B cell (primary cell): ENCODE measurements at regions not wholly inside any gene's neighbourhood (a gene's known extent, or its start where the extent isn't known, plus 50 kb on each side); places are given as distances from the start of the nearest gene placed in this dataset.

Experiments used
- ATAC-seq: fragments of 200-7000 bp; cut with Tn5 transposase; one replicate; pipeline ENCODE4 v1.10.0; 2021; ENCODE audit warnings: low read depth, mild to moderate bottlenecking, moderate number of reproducible peaks, moderate library complexity
- CTCF ChIA-PET: fragments of 350-600 bp; sonication (Branson Sonifier 250); formaldehyde crosslinking; loops from one replicate; lab custom pipeline; 2021; ENCODE audit warnings: antibody characterized with exemption, inconsistent platforms; lab: Charles Lee
- POLR2A ChIA-PET: fragments of 350-600 bp; sonication (Branson Sonifier 250); formaldehyde crosslinking; loops from one replicate; lab custom pipeline; 2021; ENCODE audit warnings: antibody characterized with exemption; lab: Charles Lee
- DNase-seq: peaks from one replicate; pipeline ENCODE4 v3.0.0; 2013
- H2AFZ ChIP-seq: 2 replicates; pipeline ENCODE4 v1.6.1; 2012; ENCODE audit warnings: mild to moderate bottlenecking, low read depth, low read length; ENCODE audit not compliant: insufficient read depth, poor library complexity, severe bottlenecking
- H3K27ac ChIP-seq, 2 donors: 1 replicate in 1 of 2; 2 replicates in 1 of 2; pipeline ENCODE4 v1.5.1; 2012 to 2013; ENCODE audit warnings: low read length in 2 of 2, mild to moderate bottlenecking in 2 of 2, moderate library complexity in 1 of 2
- H3K27me3 ChIP-seq, 4 experiments: fragments of 200-600 bp in 1 of 4; sonication (generic) in 1 of 4; replicated peaks in 1 of 4; 1 replicate in 2 of 4; 2 replicates in 2 of 4; pipeline versions ENCODE4 v1.6.1 to v1.7.0; 2013 to 2016; ENCODE audit warnings: low read length in 3 of 4, mild to moderate bottlenecking in 2 of 4, mixed read lengths in 1 of 4, moderate library complexity in 1 of 4; ENCODE audit not compliant: insufficient read depth in 4 of 4, control insufficient read depth in 3 of 4; ENCODE audit errors: control extremely low read depth in 1 of 4
- H3K36me3 ChIP-seq, 2 experiments: replicated peaks in 1 of 2; 1 replicate in 1 of 2; 2 replicates in 1 of 2; pipeline versions ENCODE4 v1.6.1 to v1.7.1; 2013; ENCODE audit warnings: low read length in 1 of 2; ENCODE audit not compliant: insufficient read depth in 2 of 2, control insufficient read depth in 1 of 2; ENCODE audit errors: control extremely low read depth in 1 of 2, extremely low read depth in 1 of 2
- H3K4me1 ChIP-seq, 2 donors: fragments of 200-600 bp in 1 of 2; sonication (generic) in 1 of 2; 1 replicate in 1 of 2; 2 replicates in 1 of 2; pipeline versions ENCODE4 v1.5.1 to v1.6.1; 2013 to 2017; ENCODE audit warnings: low read length in 2 of 2; ENCODE audit not compliant: control insufficient read depth in 2 of 2, insufficient read depth in 2 of 2
- H3K4me2 ChIP-seq: replicated peaks from 2 replicates; pipeline ENCODE3; 2012; ENCODE audit warnings: mild to moderate bottlenecking, low read depth, low read length; ENCODE audit not compliant: poor library complexity, severe bottlenecking
- H3K4me3 ChIP-seq, 5 experiments: fragments of 200-600 bp in 1 of 5; sonication (generic) in 1 of 5; 1 replicate in 3 of 5; 2 replicates in 2 of 5; pipeline versions ENCODE4 v1.5.1 to v1.7.0; 2011 to 2016; ENCODE audit warnings: low read length in 4 of 5, mild to moderate bottlenecking in 4 of 5, low read depth in 2 of 5, control low read depth in 1 of 5, moderate library complexity in 1 of 5; ENCODE audit not compliant: insufficient read depth in 1 of 5; ENCODE audit errors: control extremely low read depth in 1 of 5, extremely low read depth in 1 of 5
- H3K79me2 ChIP-seq: fragments of 200-600 bp; sonication (generic); one replicate; pipeline ENCODE4 v1.6.0; 2016; ENCODE audit warnings: low read length; ENCODE audit not compliant: control insufficient read depth, insufficient read depth
- H3K9ac ChIP-seq: fragments of 200-600 bp; sonication (generic); 2 replicates; pipeline ENCODE4 v1.6.1; 2017; ENCODE audit warnings: mild to moderate bottlenecking, low read length, moderate library complexity
- H3K9me3 ChIP-seq, 3 donors: one replicate each; pipeline versions ENCODE4 v1.6.1 to v1.7.1; 2013; ENCODE audit warnings: low read length in 2 of 3; ENCODE audit not compliant: control insufficient read depth in 2 of 3, insufficient read depth in 1 of 3; ENCODE audit errors: control extremely low read depth in 1 of 3
- H4K20me1 ChIP-seq: 2 replicates; pipeline ENCODE4 v1.6.0; 2012; ENCODE audit warnings: mild to moderate bottlenecking, low read length; ENCODE audit not compliant: insufficient read depth, control insufficient read depth, poor library complexity, severe bottlenecking
- H3K27ac Mint-ChIP-seq: one replicate; pipeline ENCODE4 v1.8.0; 2021; ENCODE audit warnings: mixed read lengths
- H3K27me3 Mint-ChIP-seq: one replicate; pipeline ENCODE4 v1.8.0; 2021; ENCODE audit warnings: mixed read lengths
- H3K4me1 Mint-ChIP-seq: one replicate; pipeline ENCODE4 v1.8.0; 2021; ENCODE audit warnings: mixed read lengths
- H3K4me3 Mint-ChIP-seq: one replicate; pipeline ENCODE4 v1.8.0; 2021; ENCODE audit warnings: mixed read lengths
- H3K9me3 Mint-ChIP-seq: one replicate; pipeline ENCODE4 v1.8.0; 2022; ENCODE audit warnings: mixed read lengths; ENCODE audit not compliant: insufficient read depth
- EZH2 ChIP-seq: IDR thresholded peaks from 2 replicates; pipeline ENCODE4 v1.6.1; 2012; ENCODE audit warnings: borderline replicate concordance, low read depth, mild to moderate bottlenecking, moderate library complexity, low read length; ENCODE audit not compliant: insufficient read depth, poor library complexity, severe bottlenecking
- WGBS: methylation state at CpG from one replicate; pipeline ENCODE4 v1.1.5; 2013; ENCODE audit warnings: missing lambda C conversion rate; ENCODE audit not compliant: insufficient coverage; 5-methylcytosine and 5-hydroxymethylcytosine counted together
- intact Hi-C: fragments of 100-400 bp; cut with micrococcal nuclease; formaldehyde crosslinking; loops from one replicate; pipeline ENCODE4 v1.10.0; 2022
- TF ChIP-seq, protein P1 (sequence below): fragments of 200-600 bp; IDR thresholded peaks from one replicate; pipeline ENCODE4 v1.8.0; 2022; ENCODE audit warnings: antibody characterized with exemption, mild to moderate bottlenecking

DNA sequence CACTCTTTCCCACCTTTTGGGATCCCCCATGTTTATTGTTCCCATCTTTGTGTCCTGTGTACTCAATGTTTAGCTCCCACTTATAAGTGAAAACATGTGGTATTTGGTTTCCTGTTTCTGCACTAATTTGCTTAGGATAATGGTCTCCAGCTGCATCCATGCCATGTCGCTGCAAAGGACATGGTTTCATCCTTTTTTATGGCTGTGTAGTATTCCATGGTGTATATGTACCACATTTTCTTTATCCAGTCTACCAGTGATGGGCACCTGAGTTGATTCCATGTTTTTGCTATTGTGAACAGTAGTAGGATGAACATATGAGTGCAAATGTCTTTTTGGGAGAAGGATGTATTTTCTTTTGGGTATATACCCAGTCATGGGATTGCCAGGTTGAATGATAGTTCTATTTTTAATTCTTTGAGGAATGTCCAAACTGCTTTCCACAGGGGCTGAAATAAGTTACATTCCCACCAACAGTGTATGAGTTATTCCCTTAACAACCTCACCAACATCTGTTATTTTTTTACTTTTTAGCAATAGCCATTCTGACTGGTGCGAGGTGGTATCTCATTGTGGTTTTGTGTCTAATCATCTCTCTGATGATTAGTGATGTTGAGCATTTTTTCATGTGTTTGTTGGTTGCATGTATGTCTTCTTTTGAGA is 55.7 kb upstream of the MEDAG start:
- Histone ChIP-seq H3K4me1 (peaks cover 0 to 4% of the 10 kb centered on the region in 2 donors), H3K4me3 (no peak overlapping the region), H3K36me3 (no peaks in the 10 kb centered on the region), H2AFZ (no peak overlapping the region), H3K9ac (no peak overlapping the region), H3K79me2 (no peaks in the 10 kb centered on the region), H3K27ac (no peak overlapping the region), H3K9me3 (peaks cover 0 to 7% (median 0%) of the 10 kb centered on the region in 3 donors), H4K20me1 (no peaks in the 10 kb centered on the region), H3K4me2 (no peak overlapping the region), H3K27me3 (no peaks in the 10 kb centered on the region)
- no peak overlapping the region for H3K27ac Mint-ChIP-seq
- peaks cover 13% of the 10 kb centered on the region for H3K4me1 Mint-ChIP-seq
- ChIA-PET POLR2A (no interaction called here), CTCF (interaction anchor here (0.6 to 3.1 kb wide), 3 partner anchors 16 to 1770 kb away, joined by 3 to 9 read pairs (median 4); no protein-coding TSS in a partner anchor)
- no peak for ATAC-seq
- WGBS, result 67% methylated on average over 1 of the region's 2 CpGs
- TF ChIP-seq, protein P1, sequence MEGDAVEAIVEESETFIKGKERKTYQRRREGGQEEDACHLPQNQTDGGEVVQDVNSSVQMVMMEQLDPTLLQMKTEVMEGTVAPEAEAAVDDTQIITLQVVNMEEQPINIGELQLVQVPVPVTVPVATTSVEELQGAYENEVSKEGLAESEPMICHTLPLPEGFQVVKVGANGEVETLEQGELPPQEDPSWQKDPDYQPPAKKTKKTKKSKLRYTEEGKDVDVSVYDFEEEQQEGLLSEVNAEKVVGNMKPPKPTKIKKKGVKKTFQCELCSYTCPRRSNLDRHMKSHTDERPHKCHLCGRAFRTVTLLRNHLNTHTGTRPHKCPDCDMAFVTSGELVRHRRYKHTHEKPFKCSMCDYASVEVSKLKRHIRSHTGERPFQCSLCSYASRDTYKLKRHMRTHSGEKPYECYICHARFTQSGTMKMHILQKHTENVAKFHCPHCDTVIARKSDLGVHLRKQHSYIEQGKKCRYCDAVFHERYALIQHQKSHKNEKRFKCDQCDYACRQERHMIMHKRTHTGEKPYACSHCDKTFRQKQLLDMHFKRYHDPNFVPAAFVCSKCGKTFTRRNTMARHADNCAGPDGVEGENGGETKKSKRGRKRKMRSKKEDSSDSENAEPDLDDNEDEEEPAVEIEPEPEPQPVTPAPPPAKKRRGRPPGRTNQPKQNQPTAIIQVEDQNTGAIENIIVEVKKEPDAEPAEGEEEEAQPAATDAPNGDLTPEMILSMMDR, result no peak
- TF ChIP-seq EZH2, result no peak
- DNase-seq, result no peak
- no peak overlapping the region for H3K4me3 Mint-ChIP-seq
- no peaks in the 10 kb centered on the region for H3K27me3 Mint-ChIP-seq
- H3K9me3 Mint-ChIP-seq, result no peaks in the 10 kb centered on the region
- intact Hi-C loops, result no loop called here

DNA sequence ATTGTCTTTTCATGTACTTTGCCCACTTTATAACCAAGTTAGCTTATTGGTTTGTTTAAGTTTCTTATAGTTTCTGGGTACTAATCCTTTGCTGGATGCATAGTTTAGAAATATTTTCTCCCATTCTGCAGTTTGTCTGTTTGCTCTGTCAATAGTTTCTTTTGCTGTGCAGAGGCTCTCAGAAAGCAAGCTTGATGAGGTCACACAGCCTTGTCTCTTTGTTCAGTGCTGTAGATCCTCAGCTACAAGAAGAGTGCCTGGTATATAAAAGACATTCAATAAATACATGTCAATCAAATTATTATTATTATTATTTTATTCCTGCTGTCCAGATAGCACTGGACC is 55.2 kb upstream of the MEDAG start:
- Histone ChIP-seq H3K36me3 (no peaks in the 10 kb centered on the region), H3K4me3 (no peak overlapping the region), H2AFZ (no peak overlapping the region), H4K20me1 (no peaks in the 10 kb centered on the region), H3K9ac (no peak overlapping the region), H3K9me3 (peaks cover 0 to 3% (median 0%) of the 10 kb centered on the region in 3 donors), H3K27ac (no peak overlapping the region), H3K27me3 (no peaks in the 10 kb centered on the region), H3K4me2 (no peak overlapping the region), H3K79me2 (no peaks in the 10 kb centered on the region), H3K4me1 (no peaks in the 10 kb centered on the region)
- ChIA-PET POLR2A (no interaction called here), CTCF (interaction anchor here (0.6 to 3.1 kb wide), 2 partner anchors 16 to 1770 kb away, joined by 4 to 9 read pairs; no protein-coding TSS in a partner anchor)
- Mint-ChIP-seq H3K4me1 (peaks cover 8% of the 10 kb centered on the region), H3K4me3 (no peak overlapping the region), H3K27me3 (no peaks in the 10 kb centered on the region), H3K27ac (no peak overlapping the region), H3K9me3 (no peaks in the 10 kb centered on the region)
- DNase-seq (no peak), ATAC-seq (no peak)
- intact Hi-C loops, result no loop called here
- TF ChIP-seq, protein P1, result no peak
- no peak for TF ChIP-seq EZH2
